ENCODE measurements at regions not wholly inside any gene's neighbourhood (a gene's known extent, or its start where the extent isn't known, plus 50 kb on each side); places are given as distances from the start of the nearest gene placed in this dataset.

DNA sequence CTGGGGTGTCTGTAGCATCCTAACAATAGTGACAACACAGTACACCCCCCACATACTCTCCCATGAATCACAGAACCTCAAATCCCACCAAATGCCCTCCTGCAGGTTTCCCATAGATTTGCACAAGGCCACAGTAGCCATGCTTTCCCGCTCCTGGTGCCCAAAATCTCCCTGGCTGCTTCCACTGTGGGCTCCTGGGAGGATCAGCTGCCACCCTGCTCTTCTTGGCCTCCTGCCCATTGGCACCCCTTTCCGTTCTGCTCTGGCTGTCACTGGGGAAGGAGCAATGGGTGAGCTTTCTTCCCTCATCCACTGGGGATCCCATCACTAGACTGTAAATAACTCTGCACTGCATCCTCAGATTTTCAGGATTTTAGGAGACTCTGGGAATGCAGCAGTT is 92.1 kb upstream of the SLC24A5 start:
- TF ChIP-seq, protein P1, sequence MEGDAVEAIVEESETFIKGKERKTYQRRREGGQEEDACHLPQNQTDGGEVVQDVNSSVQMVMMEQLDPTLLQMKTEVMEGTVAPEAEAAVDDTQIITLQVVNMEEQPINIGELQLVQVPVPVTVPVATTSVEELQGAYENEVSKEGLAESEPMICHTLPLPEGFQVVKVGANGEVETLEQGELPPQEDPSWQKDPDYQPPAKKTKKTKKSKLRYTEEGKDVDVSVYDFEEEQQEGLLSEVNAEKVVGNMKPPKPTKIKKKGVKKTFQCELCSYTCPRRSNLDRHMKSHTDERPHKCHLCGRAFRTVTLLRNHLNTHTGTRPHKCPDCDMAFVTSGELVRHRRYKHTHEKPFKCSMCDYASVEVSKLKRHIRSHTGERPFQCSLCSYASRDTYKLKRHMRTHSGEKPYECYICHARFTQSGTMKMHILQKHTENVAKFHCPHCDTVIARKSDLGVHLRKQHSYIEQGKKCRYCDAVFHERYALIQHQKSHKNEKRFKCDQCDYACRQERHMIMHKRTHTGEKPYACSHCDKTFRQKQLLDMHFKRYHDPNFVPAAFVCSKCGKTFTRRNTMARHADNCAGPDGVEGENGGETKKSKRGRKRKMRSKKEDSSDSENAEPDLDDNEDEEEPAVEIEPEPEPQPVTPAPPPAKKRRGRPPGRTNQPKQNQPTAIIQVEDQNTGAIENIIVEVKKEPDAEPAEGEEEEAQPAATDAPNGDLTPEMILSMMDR (IDR thresholded peaks at IDR 0.05) = no peak
- no peak for TF ChIP-seq ZFX (IDR thresholded peaks at IDR 0.05; ENCODE audit: borderline replicate concordance)

Measured in 22Rv1 (cell line).